ENCODE measurements at regions not wholly inside any gene's neighbourhood (a gene's known extent, or its start where the extent isn't known, plus 50 kb on each side); places are given as distances from the start of the nearest gene placed in this dataset.

GRCh38 chr19:28532765-28533341 lies 680.1 kb downstream of the UQCRFS1 start:
- DNase-seq (no peak), ATAC-seq (no peak)
- no peak overlapping the region for H3K4me3 Mint-ChIP-seq
- H3K27me3 Mint-ChIP-seq: no peaks in the 10 kb centered on the region
- CTCF ChIA-PET: no interaction called here
- H3K9me3 Mint-ChIP-seq (ENCODE audit: low read depth): peaks cover 10% of the 10 kb centered on the region
- no peak overlapping the region for H3K27ac Mint-ChIP-seq
- H3K36me3 Mint-ChIP-seq: no peaks in the 10 kb centered on the region
- H3K4me1 Mint-ChIP-seq: no peaks in the 10 kb centered on the region

DNA sequence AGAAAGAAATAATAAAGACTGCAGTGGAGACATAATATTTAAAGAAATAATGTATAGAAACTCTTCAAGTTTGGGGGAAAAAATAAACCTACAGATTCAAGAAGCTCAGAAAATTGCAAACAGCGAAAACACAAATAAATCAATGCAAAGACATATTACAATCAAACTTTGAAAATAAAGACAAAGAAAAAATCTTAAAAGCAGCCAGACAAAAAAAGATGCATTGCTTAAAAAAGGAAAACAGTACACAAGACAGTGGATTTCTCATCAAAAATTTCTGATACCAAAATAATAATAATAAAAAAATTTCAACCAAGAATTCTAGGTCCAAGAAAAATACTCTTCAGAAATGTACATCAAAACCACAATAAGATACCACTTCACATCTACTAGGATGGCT lies 681.0 kb downstream of the UQCRFS1 start:
- ATAC-seq: no peak
- CTCF ChIA-PET: no interaction called here
- H3K9me3 Mint-ChIP-seq (ENCODE audit: low read depth): peaks cover 7% of the 10 kb centered on the region
- no peaks in the 10 kb centered on the region for H3K27me3 Mint-ChIP-seq
- H3K36me3 Mint-ChIP-seq: no peaks in the 10 kb centered on the region
- no peaks in the 10 kb centered on the region for H3K4me1 Mint-ChIP-seq
- DNase-seq: no peak
- H3K4me3 Mint-ChIP-seq: no peak overlapping the region
- H3K27ac Mint-ChIP-seq: no peak overlapping the region

DNA sequence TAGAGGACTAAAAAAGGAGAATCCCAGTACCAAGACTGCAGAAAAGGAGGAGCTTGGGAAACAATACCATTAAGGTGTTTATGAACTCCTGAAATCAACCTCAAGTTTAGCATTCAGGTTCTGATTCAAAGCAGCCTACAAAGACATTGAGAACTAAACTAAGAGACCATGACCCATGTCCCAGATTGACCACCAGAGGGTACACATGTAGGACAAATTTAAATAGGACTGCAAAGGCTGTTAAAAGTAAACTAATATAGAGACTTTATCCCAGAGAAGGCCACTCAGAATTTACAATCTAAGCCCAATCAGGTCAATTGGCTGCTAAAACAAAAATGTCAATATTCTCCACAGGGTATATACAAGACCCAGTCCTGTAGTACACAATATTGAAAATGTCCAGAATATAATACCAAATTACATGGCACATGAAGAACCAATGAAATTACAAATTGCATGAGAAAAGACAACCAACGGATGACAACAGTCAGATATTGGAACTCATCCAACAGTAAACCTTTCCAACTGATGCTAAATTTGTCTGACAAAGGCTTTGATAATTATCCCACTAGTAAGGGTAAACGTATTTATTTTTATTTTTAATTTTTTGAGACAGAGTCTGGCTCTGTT lies 682.4 kb downstream of the UQCRFS1 start:
- DNase-seq: no peak
- no peaks in the 10 kb centered on the region for H3K36me3 Mint-ChIP-seq
- H3K9me3 Mint-ChIP-seq (ENCODE audit: low read depth): peaks cover 6% of the 10 kb centered on the region
- CTCF ChIA-PET: no interaction called here
- no peaks in the 10 kb centered on the region for H3K4me1 Mint-ChIP-seq
- H3K27ac Mint-ChIP-seq: no peak overlapping the region
- no peaks in the 10 kb centered on the region for H3K27me3 Mint-ChIP-seq
- H3K4me3 Mint-ChIP-seq: no peak overlapping the region
- no peak for ATAC-seq

DNA sequence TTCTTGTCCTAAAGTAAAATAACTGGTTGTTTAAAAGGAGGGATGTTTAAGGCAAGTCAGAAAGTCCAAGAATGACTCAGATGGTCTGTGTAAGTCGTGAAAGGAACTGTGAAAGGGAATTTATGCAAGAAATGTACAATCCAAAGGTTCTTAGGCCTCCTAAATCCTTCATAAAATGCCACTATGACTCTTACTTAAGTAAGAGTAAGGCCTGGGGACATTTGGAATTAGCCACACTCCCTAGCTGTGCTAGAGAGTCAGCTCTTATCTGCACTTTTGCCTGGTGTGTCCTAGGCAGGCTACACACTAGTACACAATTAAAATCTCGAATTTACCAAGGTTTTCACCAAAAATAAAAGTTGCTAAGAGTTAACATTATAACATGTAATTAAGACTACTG lies 686.9 kb downstream of the UQCRFS1 start:
- peaks cover 6% of the 10 kb centered on the region for H3K9me3 Mint-ChIP-seq (ENCODE audit: low read depth)

GRCh38 chr19:28523619-28524018 lies 689.3 kb downstream of the UQCRFS1 start:
- ATAC-seq (no peak), DNase-seq (no peak)
- Mint-ChIP-seq H3K4me3 (no peak overlapping the region), H3K36me3 (no peaks in the 10 kb centered on the region), H3K27ac (no peak overlapping the region), H3K27me3 (no peaks in the 10 kb centered on the region), H3K4me1 (no peaks in the 10 kb centered on the region), H3K9me3 (ENCODE audit: low read depth) (peaks cover 6% of the 10 kb centered on the region)
- CTCF ChIA-PET: no interaction called here

More for the DNA sequence above, 686.9 kb downstream of the UQCRFS1 start:
- H3K27me3 Mint-ChIP-seq: no peaks in the 10 kb centered on the region
- no peaks in the 10 kb centered on the region for H3K36me3 Mint-ChIP-seq
- ATAC-seq (no peak), DNase-seq (no peak)
- no peak overlapping the region for H3K27ac Mint-ChIP-seq
- no peaks in the 10 kb centered on the region for H3K4me1 Mint-ChIP-seq
- H3K4me3 Mint-ChIP-seq: no peak overlapping the region
- CTCF ChIA-PET: no interaction called here

DNA sequence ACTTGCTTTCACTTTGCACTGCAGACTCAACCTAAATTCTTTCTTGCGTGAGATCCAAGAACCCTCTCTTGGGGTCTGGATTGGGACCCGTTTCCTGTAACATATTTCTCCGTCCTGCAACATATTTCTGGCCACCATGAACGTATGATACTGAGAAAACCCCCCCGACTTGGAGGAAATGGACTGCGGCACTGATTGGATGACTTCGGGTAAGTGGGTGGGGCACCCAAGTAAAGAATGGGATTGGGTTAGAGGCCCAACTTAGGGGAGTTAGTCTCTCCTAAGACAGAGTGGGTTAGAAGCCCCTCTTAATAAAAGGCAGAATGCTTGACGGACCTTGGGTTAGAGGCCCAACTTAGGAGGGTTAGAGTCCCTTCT lies 690.4 kb downstream of the UQCRFS1 start:
- peaks cover 10% of the 10 kb centered on the region for H3K9me3 Mint-ChIP-seq (ENCODE audit: low read depth)
- DNase-seq (no peak), ATAC-seq (no peak)
- no peaks in the 10 kb centered on the region for H3K27me3 Mint-ChIP-seq
- H3K36me3 Mint-ChIP-seq: no peaks in the 10 kb centered on the region
- H3K27ac Mint-ChIP-seq: no peak overlapping the region
- H3K4me3 Mint-ChIP-seq: no peak overlapping the region
- CTCF ChIA-PET: no interaction called here
- no peaks in the 10 kb centered on the region for H3K4me1 Mint-ChIP-seq

DNA sequence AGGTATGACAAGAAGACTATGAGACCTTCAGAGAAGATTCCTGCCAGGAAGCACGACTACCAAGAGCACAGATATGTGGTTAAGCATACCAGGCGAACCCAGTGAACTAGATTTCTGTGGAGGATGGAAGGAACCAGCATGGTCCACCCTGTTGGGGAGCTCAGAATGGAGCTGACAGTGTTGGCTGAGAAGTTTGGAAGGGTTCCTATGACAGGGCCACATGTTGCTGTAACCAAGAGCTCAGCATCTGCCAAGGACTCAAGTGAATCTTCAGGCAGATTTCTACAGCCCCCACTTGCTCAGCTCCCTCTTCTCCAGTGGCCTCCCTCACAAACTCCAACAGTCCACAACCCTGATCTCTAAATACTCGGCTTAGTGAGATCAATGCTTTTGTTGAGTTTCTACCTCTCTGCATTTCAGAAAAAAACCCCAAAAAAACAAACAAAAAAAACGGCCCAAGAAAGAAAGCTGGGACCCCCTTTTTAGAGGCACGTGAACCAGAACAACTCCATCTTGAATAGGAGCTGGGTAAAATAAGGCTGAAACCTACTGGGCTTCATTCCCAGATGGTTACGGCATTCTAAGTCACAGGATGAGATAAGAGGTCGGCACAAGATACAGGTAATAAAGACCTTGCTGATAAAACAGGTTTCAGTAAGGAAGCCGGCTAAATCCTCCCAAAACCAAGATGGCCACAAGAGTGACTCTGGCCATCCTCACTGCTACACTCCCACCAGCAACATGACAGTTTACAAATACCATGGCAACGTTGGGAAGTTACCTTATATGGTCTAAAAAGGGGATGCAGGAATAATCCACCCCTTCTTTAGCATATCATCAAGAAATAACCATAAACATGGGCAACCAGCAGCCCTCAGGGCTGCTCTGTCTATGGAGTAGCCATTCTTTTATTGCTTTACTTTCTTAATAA lies 691.1 kb downstream of the UQCRFS1 start:
- Mint-ChIP-seq H3K36me3 (no peaks in the 10 kb centered on the region), H3K27ac (no peak overlapping the region), H3K4me1 (no peaks in the 10 kb centered on the region), H3K27me3 (no peaks in the 10 kb centered on the region), H3K9me3 (ENCODE audit: low read depth) (peaks cover 10% of the 10 kb centered on the region), H3K4me3 (no peak overlapping the region)
- DNase-seq: no peak
- CTCF ChIA-PET: no interaction called here
- no peak for ATAC-seq

GRCh38 chr19:28520998-28521568 lies 691.9 kb downstream of the UQCRFS1 start:
- H3K4me1 Mint-ChIP-seq: no peaks in the 10 kb centered on the region
- no peaks in the 10 kb centered on the region for H3K36me3 Mint-ChIP-seq

DNA sequence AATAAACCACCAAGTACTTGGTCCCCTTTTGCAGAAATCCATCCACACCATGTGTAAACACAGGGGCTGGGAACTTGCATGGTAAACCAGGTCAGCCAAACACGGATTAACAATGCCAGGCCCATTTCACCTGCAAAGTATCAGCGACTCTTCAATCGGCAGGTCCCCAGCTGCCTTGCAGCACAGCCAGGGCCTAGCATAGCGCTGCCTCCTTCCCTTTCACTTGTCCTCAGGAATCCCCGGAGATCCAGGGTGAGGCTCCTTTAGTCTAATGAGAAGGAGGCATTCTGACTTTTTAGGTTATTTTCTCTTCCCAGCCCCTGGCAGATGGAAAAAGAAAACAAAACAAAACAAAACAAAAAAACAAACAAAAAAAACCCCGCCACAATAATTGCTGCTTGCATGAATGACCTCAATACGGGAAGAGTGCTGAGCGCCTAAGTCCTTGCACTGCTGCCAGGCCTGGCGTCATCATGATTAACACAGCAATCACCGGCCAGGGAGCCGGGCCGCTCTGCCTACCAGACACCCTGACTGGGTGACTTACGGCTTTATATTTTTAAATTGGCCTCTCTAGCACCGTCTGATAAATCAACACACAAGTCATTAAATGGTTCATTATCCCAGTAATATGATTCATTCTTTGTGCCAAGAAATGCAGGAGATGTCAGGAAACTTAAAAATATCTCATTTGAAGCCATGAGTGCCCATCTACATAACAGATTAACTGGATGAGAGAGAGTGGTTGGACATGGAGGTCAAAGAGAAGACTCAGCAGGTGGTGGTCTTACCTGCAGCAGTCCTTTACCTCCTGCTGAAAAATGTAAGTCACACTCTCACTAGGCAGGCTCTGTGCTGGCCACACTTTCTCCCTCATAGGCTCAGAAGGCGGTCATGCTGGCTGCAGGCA lies 692.7 kb downstream of the UQCRFS1 start:
- Mint-ChIP-seq H3K27me3 (no peaks in the 10 kb centered on the region), H3K36me3 (no peaks in the 10 kb centered on the region), H3K9me3 (ENCODE audit: low read depth) (peaks cover 12% of the 10 kb centered on the region), H3K27ac (no peak overlapping the region), H3K4me3 (no peak overlapping the region), H3K4me1 (no peaks in the 10 kb centered on the region)
- ATAC-seq (no peak), DNase-seq (no peak)
- CTCF ChIA-PET: no interaction called here

More at GRCh38 chr19:28520998-28521568, 691.9 kb downstream of the UQCRFS1 start:
- H3K27me3 Mint-ChIP-seq: no peaks in the 10 kb centered on the region
- ATAC-seq (no peak), DNase-seq (no peak)
- peaks cover 10% of the 10 kb centered on the region for H3K9me3 Mint-ChIP-seq (ENCODE audit: low read depth)
- no peak overlapping the region for H3K27ac Mint-ChIP-seq
- H3K4me3 Mint-ChIP-seq: no peak overlapping the region
- CTCF ChIA-PET: no interaction called here

DNA sequence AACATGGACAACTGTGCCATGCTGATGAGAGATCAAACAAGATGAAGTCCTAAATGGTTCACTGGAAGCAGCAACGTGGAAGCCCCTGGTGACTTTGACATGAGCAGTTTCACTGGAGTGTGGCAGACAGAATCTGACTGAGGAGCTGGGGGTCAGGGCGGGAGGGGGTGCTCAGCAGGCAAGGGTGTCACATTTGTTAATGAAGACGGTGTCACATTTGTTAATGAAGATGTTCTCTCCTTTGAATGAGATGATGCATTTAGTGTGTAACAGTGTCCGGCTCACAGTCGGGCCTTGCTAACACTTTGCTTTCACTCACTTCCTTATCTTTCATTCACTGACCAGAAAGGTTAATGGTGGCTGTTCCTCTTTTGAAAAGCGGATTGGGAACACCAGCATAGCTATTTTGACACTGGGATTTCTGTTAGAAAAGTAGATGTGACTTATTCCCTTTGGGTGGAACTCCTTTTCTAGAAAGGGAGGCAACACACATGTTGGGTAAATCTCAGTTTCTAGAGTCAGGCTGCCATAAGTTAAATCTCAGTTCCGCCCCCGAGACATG lies 693.7 kb downstream of the UQCRFS1 start:
- ATAC-seq: no peak
- no peak overlapping the region for H3K27ac Mint-ChIP-seq

GRCh38 chr19:28516415-28516872 lies 696.5 kb downstream of the UQCRFS1 start:
- CTCF ChIA-PET: no interaction called here
- H3K27ac Mint-ChIP-seq: no peak overlapping the region
- no peak overlapping the region for H3K4me3 Mint-ChIP-seq
- H3K9me3 Mint-ChIP-seq (ENCODE audit: low read depth): peaks cover 9% of the 10 kb centered on the region
- H3K36me3 Mint-ChIP-seq: no peaks in the 10 kb centered on the region
- no peaks in the 10 kb centered on the region for H3K4me1 Mint-ChIP-seq
- no peak for ATAC-seq
- no peaks in the 10 kb centered on the region for H3K27me3 Mint-ChIP-seq
- no peak for DNase-seq

More for the DNA sequence above, 693.7 kb downstream of the UQCRFS1 start:
- no peaks in the 10 kb centered on the region for H3K27me3 Mint-ChIP-seq
- no peaks in the 10 kb centered on the region for H3K36me3 Mint-ChIP-seq
- CTCF ChIA-PET: no interaction called here
- H3K9me3 Mint-ChIP-seq (ENCODE audit: low read depth): peaks cover 12% of the 10 kb centered on the region
- H3K4me1 Mint-ChIP-seq: no peaks in the 10 kb centered on the region
- no peak for DNase-seq
- H3K4me3 Mint-ChIP-seq: no peak overlapping the region

DNA sequence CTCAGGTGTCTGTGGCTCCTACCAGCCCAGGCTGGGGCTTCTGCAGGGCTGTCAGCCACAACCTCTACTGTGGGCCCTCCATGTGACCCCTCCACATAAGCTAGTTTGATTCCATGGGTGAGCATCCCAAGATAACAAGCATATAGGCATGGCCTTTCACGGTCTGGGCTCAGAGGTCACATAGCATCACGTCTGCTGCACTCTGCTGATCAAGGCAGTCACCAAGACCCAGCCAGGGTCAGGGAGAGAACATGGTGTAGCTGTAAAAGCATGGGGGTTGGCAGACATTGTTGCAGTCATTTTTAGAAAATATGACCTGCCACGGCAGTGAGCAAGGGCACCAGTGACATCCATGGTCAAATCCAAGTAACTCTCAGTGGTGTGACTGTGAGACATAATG lies 698.8 kb downstream of the UQCRFS1 start:
- Mint-ChIP-seq H3K4me1 (no peaks in the 10 kb centered on the region), H3K27ac (no peak overlapping the region), H3K27me3 (no peaks in the 10 kb centered on the region), H3K4me3 (no peak overlapping the region), H3K9me3 (ENCODE audit: low read depth) (peaks cover 12% of the 10 kb centered on the region), H3K36me3 (no peaks in the 10 kb centered on the region)
- CTCF ChIA-PET: no interaction called here
- DNase-seq (no peak), ATAC-seq (no peak)

- H3K9me3 Mint-ChIP-seq (ENCODE audit: low read depth): peaks cover 12% of the 10 kb centered on the region
- H3K27me3 Mint-ChIP-seq: no peaks in the 10 kb centered on the region
- H3K27ac Mint-ChIP-seq: no peak overlapping the region
- no peaks in the 10 kb centered on the region for H3K36me3 Mint-ChIP-seq
- ATAC-seq (no peak), DNase-seq (no peak)
- no peak overlapping the region for H3K4me3 Mint-ChIP-seq
- CTCF ChIA-PET: no interaction called here
- H3K4me1 Mint-ChIP-seq: no peaks in the 10 kb centered on the region
Measured at GRCh38 chr19:28511655-28512054, 701.3 kb downstream of the UQCRFS1 start.
